RWPE2 (cell line): ENCODE measurements at regions not wholly inside any gene's neighbourhood (a gene's known extent, or its start where the extent isn't known, plus 50 kb on each side); places are given as distances from the start of the nearest gene placed in this dataset.
"Not testable (repeated sequence)": the region's sequence is repeated elsewhere in the genome, so short reads cannot be mapped to it uniquely, and the experiment has no call there.

Experiments
- ATAC-seq: fragments of 200-7000 bp; cut with Tn5 transposase; 3 replicates; pipeline ENCODE4 v1.9.1; 2021; ENCODE audit warnings: low read depth
- DNase-seq: peaks from one replicate; pipeline ENCODE4 v3.0.0-alpha.2; 2020; ENCODE audit warnings: low spot score
- H3K27ac ChIP-seq: fragments of 450-650 bp; 2 replicates; pipeline ENCODE4 v1.5.1; 2017; ENCODE audit warnings: mild to moderate bottlenecking; ENCODE audit not compliant: poor library complexity, severe bottlenecking
- H3K27me3 ChIP-seq: fragments of 250-450 bp; sonication (Bioruptor Pico); 2 replicates; pipeline ENCODE4 v1.5.1; 2021; ENCODE audit warnings: mild to moderate bottlenecking, moderate library complexity; ENCODE audit not compliant: insufficient read depth, poor library complexity, severe bottlenecking
- H3K36me3 ChIP-seq: fragments of 250-450 bp; sonication (Bioruptor Pico); 2 replicates; pipeline ENCODE4 v1.5.1; 2020; ENCODE audit warnings: low read depth, mild to moderate bottlenecking, moderate library complexity
- H3K4me1 ChIP-seq: fragments of 250-450 bp; sonication (Bioruptor Pico); 2 replicates; pipeline ENCODE4 v1.5.1; 2021; ENCODE audit warnings: mild to moderate bottlenecking, moderate library complexity; ENCODE audit not compliant: insufficient read depth, poor library complexity, severe bottlenecking
- H3K4me3 ChIP-seq: fragments of 250-450 bp; sonication (Bioruptor Pico); 2 replicates; pipeline ENCODE4 v1.5.1; 2021; ENCODE audit warnings: mild to moderate bottlenecking, moderate library complexity; ENCODE audit not compliant: severe bottlenecking
- H3K9me3 ChIP-seq: fragments of 250-450 bp; sonication (Bioruptor Pico); 2 replicates; pipeline ENCODE4 v1.5.1; 2021; ENCODE audit warnings: mild to moderate bottlenecking, moderate library complexity; ENCODE audit not compliant: severe bottlenecking
- TF ChIP-seq, protein P1 (sequence below): fragments of 450-650 bp; IDR thresholded peaks from one replicate; pipeline ENCODE4 v1.5.1; 2017; ENCODE audit warnings: mild to moderate bottlenecking, moderate library complexity; ENCODE audit not compliant: poor library complexity, severe bottlenecking

DNA sequence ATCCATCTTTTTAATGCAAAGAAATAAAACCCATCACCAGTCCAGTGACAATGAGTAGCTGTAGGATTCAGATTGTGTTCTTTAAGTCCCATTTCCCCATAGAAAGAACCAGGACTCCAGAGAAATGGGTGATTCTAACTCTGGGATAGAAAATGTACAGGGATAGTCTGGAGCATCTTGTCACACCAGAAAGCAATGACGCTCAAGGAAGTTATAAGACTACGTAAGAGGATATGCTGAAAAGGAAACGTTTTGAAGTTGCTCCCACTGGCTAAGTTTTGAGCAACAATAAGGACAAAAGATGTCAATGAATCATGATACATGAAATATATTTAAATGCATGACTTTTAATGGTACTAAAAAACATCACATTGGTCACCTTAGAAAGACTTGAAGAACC, 360.1 kb downstream of the DLEU7 start:
- no peak for DNase-seq
- Histone ChIP-seq H3K27me3 (no peaks in the 10 kb centered on the region), H3K9me3 (no peaks in the 10 kb centered on the region), H3K4me3 (no peak overlapping the region), H3K36me3 (no peaks in the 10 kb centered on the region), H3K4me1 (no peaks in the 10 kb centered on the region), H3K27ac (no peak overlapping the region)
- TF ChIP-seq, protein P1, sequence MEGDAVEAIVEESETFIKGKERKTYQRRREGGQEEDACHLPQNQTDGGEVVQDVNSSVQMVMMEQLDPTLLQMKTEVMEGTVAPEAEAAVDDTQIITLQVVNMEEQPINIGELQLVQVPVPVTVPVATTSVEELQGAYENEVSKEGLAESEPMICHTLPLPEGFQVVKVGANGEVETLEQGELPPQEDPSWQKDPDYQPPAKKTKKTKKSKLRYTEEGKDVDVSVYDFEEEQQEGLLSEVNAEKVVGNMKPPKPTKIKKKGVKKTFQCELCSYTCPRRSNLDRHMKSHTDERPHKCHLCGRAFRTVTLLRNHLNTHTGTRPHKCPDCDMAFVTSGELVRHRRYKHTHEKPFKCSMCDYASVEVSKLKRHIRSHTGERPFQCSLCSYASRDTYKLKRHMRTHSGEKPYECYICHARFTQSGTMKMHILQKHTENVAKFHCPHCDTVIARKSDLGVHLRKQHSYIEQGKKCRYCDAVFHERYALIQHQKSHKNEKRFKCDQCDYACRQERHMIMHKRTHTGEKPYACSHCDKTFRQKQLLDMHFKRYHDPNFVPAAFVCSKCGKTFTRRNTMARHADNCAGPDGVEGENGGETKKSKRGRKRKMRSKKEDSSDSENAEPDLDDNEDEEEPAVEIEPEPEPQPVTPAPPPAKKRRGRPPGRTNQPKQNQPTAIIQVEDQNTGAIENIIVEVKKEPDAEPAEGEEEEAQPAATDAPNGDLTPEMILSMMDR: no peak
- ATAC-seq: no peak

DNA sequence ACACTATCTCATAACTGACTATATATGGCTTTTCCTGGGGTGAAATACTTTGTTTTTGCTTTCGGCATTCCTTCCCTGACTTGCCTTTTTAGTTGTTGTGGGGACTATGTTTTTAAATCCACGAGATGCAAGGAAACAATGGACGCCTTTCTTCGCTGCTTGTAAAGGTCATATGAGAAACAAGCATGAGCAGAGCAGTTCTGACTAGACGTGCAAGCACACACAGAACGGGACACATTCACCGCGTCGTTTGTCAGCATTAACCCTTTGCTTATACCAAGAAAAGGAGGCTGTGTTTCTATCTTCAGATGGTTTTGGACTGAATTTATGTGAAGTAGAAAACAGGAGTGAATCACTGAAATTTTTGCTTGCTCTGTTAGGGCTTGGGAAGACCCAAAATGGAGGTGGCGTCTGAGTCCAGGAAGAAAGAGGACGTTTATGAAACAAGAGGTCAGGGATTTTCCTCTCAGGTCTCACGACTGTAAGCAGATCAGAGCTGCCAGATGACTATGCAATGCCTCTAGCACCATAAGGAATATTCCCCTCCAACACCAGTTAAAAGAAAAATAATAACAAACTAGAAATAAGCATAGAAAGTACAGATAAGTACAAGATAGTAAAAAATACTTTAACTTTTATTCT, 358.9 kb downstream of the DLEU7 start:
- Histone ChIP-seq H3K4me1 (no peaks in the 10 kb centered on the region), H3K36me3 (no peaks in the 10 kb centered on the region), H3K9me3 (no peaks in the 10 kb centered on the region), H3K27me3 (no peaks in the 10 kb centered on the region), H3K27ac (no peak overlapping the region), H3K4me3 (no peak overlapping the region)
- TF ChIP-seq, protein P1: no peak
- no peak for ATAC-seq
- no peak for DNase-seq

DNA sequence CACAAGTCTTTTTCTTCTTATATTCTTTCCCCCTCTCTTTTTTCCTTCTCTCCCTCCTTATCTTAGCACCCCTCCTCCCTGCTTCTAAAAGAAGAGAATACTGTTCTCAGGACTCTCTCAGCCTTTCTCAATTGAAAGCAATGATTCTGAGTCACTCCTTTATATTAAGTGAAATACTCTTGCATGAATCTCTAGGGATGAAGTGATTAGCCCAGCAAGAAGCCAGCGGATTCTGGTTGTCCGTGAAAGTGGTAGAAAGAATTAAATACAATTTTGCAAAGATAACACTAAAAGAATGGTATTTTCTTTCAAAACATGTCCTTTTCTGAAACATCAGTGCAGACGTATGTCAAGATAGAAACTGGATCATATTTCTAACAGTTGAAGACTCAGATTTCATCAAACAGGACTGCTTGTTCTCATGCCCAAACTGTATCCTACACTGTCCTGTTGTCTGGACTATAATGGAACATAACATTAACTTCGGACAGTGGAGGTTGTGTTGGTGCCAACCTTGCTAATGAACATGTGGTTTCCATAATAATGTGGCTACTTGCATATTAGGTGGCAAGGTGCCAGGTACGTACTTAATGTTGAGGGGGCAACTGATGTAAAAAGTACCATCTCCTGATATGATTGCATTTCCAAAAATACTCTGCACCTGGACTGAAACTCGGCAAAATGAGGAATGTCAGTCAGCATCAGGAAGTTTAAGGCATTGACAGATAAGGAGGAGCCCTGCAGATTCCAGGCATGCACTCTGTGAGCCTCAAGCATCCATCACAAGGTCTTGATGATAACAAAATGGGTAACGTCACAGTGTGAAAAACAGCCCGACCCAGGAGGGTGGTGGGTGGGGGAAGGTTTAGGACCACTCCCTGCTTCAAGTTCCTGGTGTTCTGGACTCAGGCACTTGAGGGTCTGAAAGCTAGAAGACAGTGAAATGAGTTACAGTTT, 357.2 kb downstream of the DLEU7 start:
- H3K4me1 ChIP-seq: no peaks in the 10 kb centered on the region
- no peaks in the 10 kb centered on the region for H3K9me3 ChIP-seq
- H3K27ac ChIP-seq: no peak overlapping the region
- no peaks in the 10 kb centered on the region for H3K36me3 ChIP-seq
- H3K27me3 ChIP-seq: no peaks in the 10 kb centered on the region
- ATAC-seq: no peak
- TF ChIP-seq, protein P1: no peak
- H3K4me3 ChIP-seq: no peak overlapping the region
- no peak for DNase-seq

DNA sequence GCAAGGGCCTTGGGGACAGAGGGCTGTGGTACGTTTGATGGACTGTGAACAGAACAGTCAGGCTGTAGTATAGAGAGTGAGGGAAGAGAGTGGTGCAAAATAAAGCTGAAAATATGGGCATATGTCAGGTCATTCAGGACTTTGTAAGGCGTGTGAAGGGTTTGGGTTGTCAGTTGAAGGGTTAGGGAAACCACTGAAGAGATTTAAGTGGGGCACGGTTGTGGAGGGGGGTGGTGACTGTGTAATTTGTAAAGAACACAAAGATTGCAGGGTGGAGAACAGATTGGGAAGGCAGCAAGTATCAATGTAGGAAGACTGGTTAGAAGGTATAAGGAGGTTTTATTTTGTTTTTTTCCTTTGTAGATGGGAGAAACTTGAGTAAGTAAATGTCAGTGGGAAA, 349.8 kb downstream of the DLEU7 start:
- TF ChIP-seq, protein P1: no peak
- Histone ChIP-seq H3K9me3 (no peaks in the 10 kb centered on the region), H3K27ac (no peak overlapping the region), H3K36me3 (no peaks in the 10 kb centered on the region), H3K4me3 (no peak overlapping the region), H3K27me3 (no peaks in the 10 kb centered on the region), H3K4me1 (no peaks in the 10 kb centered on the region)
- ATAC-seq: no peak
- no peak for DNase-seq

DNA sequence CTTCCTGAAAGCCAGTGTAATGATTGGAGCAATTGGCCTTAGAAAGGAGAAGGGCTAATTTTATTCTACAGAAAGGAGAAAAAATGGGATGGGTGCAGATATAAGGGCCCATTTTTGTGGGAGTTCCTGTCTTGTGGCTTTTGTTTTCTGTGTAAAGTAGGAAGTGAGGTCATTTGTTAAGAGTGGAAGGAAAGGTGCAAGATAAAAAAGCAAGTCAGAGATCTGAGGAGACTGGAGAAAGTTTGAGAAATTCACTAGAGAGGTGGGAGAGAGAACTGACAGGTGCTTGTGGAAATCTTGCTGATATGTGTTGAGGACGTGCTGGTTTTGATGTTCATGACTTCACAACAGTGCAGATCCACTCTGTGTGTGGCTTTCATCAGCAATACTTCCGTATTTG, 349.4 kb downstream of the DLEU7 start:
- ATAC-seq: no peak
- H3K9me3 ChIP-seq: no peaks in the 10 kb centered on the region
- no peaks in the 10 kb centered on the region for H3K36me3 ChIP-seq
- H3K27me3 ChIP-seq: no peaks in the 10 kb centered on the region
- DNase-seq: no peak
- TF ChIP-seq, protein P1: no peak
- no peak overlapping the region for H3K27ac ChIP-seq
- H3K4me3 ChIP-seq: no peak overlapping the region
- H3K4me1 ChIP-seq: no peaks in the 10 kb centered on the region

DNA sequence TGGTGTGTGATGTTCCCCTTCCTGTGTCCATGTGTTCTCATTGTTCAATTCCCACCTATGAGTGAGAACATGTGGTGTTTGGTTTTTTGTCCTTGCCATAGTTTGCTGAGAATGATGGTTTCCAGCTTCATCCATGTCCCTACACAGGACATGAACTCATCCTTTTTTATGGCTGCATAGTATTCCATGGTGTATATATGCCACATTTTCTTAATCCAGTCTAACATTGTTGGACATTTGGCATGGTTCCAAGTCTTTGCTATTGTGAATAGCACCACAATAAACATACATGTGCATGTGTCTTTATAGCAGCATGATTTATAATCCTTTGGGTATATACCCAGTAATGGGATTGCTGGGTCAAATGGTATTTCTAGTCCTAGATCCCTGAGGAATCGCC, 340.3 kb downstream of the DLEU7 start:
- DNase-seq, ATAC-seq, H3K9me3 ChIP-seq, H3K27me3 ChIP-seq, H3K4me1 ChIP-seq, H3K4me3 ChIP-seq, H3K27ac ChIP-seq, H3K36me3 ChIP-seq: not testable (repeated sequence)
